HUDEP-2 (cell line): ENCODE measurements at regions not wholly inside any gene's neighbourhood (a gene's known extent, or its start where the extent isn't known, plus 50 kb on each side); places are given as distances from the start of the nearest gene placed in this dataset.
"Not testable (repeated sequence)": the region's sequence is repeated elsewhere in the genome, so short reads cannot be mapped to it uniquely, and the experiment has no call there.

Source experiments
- DNase-seq, 76 experiments: peaks; one replicate each; lab custom pipeline; 2025; ENCODE audit not compliant: unreplicated experiment in 76 of 76; lab: John Stamatoyannopoulos, UW

- no peak for DNase-seq
These were observed 292.7 kb downstream of the SUCLA2 start for GRCh38 chr13:47708386-47708785.

- DNase-seq = no peak
These were observed 293.7 kb downstream of the SUCLA2 start for GRCh38 chr13:47707414-47707813.

- no peak for DNase-seq
These were observed 295.9 kb downstream of the SUCLA2 start for GRCh38 chr13:47705185-47705584.

- no peak for DNase-seq
These were observed 304.4 kb downstream of the SUCLA2 start for GRCh38 chr13:47696674-47697073.

GRCh38 chr13:47687577-47687976, 313.5 kb downstream of the SUCLA2 start:
- no peak for DNase-seq

- not testable (repeated sequence) for DNase-seq
These were observed 315.9 kb downstream of the SUCLA2 start for GRCh38 chr13:47685156-47685555.

GRCh38 chr13:47680748-47681147, 320.3 kb downstream of the SUCLA2 start:
- DNase-seq = no peak

GRCh38 chr13:47679401-47679800, 321.7 kb downstream of the SUCLA2 start:
- no peak for DNase-seq

- DNase-seq = no peak
These were observed 322.7 kb downstream of the SUCLA2 start for GRCh38 chr13:47678201-47678968.

GRCh38 chr13:47675871-47676270, 325.2 kb downstream of the SUCLA2 start:
- DNase-seq = no peak

- no peak for DNase-seq
These were observed 327.8 kb downstream of the SUCLA2 start for GRCh38 chr13:47673009-47673850.

- no peak for DNase-seq
These were observed 328.6 kb downstream of the SUCLA2 start for GRCh38 chr13:47672245-47673008.

GRCh38 chr13:47671776-47672175, 329.3 kb downstream of the SUCLA2 start:
- DNase-seq = no peak

- no peak for DNase-seq
These were observed 336.0 kb downstream of the SUCLA2 start for GRCh38 chr13:47665043-47665442.

GRCh38 chr13:47661076-47661475, 340.0 kb downstream of the SUCLA2 start:
- peak in 1 of 76 experiments; percentile 1 for DNase-seq

GRCh38 chr13:47656651-47657050, 344.4 kb downstream of the SUCLA2 start:
- DNase-seq = no peak

GRCh38 chr13:47650209-47650608, 350.9 kb downstream of the SUCLA2 start:
- DNase-seq = no peak

GRCh38 chr13:47647001-47647400, 354.1 kb downstream of the SUCLA2 start:
- no peak for DNase-seq

- no peak for DNase-seq
These were observed 354.8 kb downstream of the SUCLA2 start for GRCh38 chr13:47646298-47646697.

GRCh38 chr13:47639738-47640447, 361.2 kb downstream of the SUCLA2 start:
- no peak for DNase-seq

GRCh38 chr13:47638627-47639026, 362.4 kb downstream of the SUCLA2 start:
- DNase-seq = no peak
